Keratinocyte (primary cell): ENCODE measurements at regions not wholly inside any gene's neighbourhood (a gene's known extent, or its start where the extent isn't known, plus 50 kb on each side); places are given as distances from the start of the nearest gene placed in this dataset.

Experiments
- DNase-seq: peaks from one replicate; pipeline ENCODE4 v3.0.0-alpha.2; 2011; ENCODE audit warnings: low read depth, missing footprints, low spot score
- FAIRE-seq: peaks from 2 replicates; lab custom pipeline; 2011; peaks lifted over from hg19 to GRCh38; lab: Jason Lieb, UNC
- H2AFZ ChIP-seq: 2 replicates; pipeline ENCODE4 v1.6.0; 2012; ENCODE audit warnings: low read length, control low read depth, inconsistent platforms; ENCODE audit not compliant: control insufficient read depth
- H3K27ac ChIP-seq: 2 replicates; pipeline ENCODE4 v1.5.1; 2011; ENCODE audit warnings: low read length; ENCODE audit not compliant: control insufficient read depth, insufficient read depth
- H3K27me3 ChIP-seq: 3 replicates; pipeline ENCODE4 v1.6.0; 2011; ENCODE audit warnings: low read length; ENCODE audit not compliant: control insufficient read depth, insufficient read depth; ENCODE audit errors: extremely low read depth
- H3K36me3 ChIP-seq, 2 experiments: 2 replicates in 1 of 2; 3 replicates in 1 of 2; pipeline ENCODE4 v1.5.1; 2011; ENCODE audit warnings: low read length in 2 of 2, mild to moderate bottlenecking in 1 of 2; ENCODE audit not compliant: control insufficient read depth in 2 of 2, insufficient read depth in 2 of 2; ENCODE audit errors: extremely low read depth in 1 of 2
- H3K4me1 ChIP-seq: 3 replicates; pipeline ENCODE4 v1.5.1; 2011; ENCODE audit warnings: low read length; ENCODE audit not compliant: control insufficient read depth, insufficient read depth; ENCODE audit errors: extremely low read depth
- H3K4me2 ChIP-seq: 3 replicates; pipeline ENCODE4 v1.6.0; 2011; ENCODE audit warnings: low read depth, low read length; ENCODE audit not compliant: control insufficient read depth, insufficient read depth; ENCODE audit errors: extremely low read depth
- H3K4me3 ChIP-seq, 3 experiments: fragments of 200-600 bp in 1 of 3; sonication (generic) in 1 of 3; 2 replicates in 2 of 3; 3 replicates in 1 of 3; pipeline ENCODE4 v1.5.1; 2011 to 2016; ENCODE audit warnings: low read length in 3 of 3, mild to moderate bottlenecking in 3 of 3, control low read depth in 2 of 3, inconsistent platforms in 1 of 3, low read depth in 1 of 3, mixed read lengths in 1 of 3, mixed run types in 1 of 3, moderate library complexity in 1 of 3; ENCODE audit not compliant: control insufficient read depth in 2 of 3, insufficient read depth in 2 of 3; ENCODE audit errors: extremely low read depth in 1 of 3
- H3K79me2 ChIP-seq: 2 replicates; pipeline ENCODE4 v1.6.0; 2012; ENCODE audit warnings: low read length; ENCODE audit not compliant: control insufficient read depth, insufficient read depth
- H3K9ac ChIP-seq: 3 replicates; pipeline ENCODE4 v1.6.0; 2011; ENCODE audit warnings: low read length; ENCODE audit not compliant: control insufficient read depth, insufficient read depth; ENCODE audit errors: extremely low read depth
- H3K9me1 ChIP-seq: 3 replicates; pipeline ENCODE4 v1.6.0; 2011; ENCODE audit warnings: low read length; ENCODE audit not compliant: control insufficient read depth, insufficient read depth; ENCODE audit errors: extremely low read depth
- H3K9me3 ChIP-seq: 2 replicates; pipeline ENCODE4 v1.5.1; 2012; ENCODE audit warnings: low read depth, low read length; ENCODE audit not compliant: control insufficient read depth
- H4K20me1 ChIP-seq: 3 replicates; pipeline ENCODE4 v1.6.0; 2011; ENCODE audit warnings: low read length; ENCODE audit not compliant: control insufficient read depth, insufficient read depth; ENCODE audit errors: extremely low read depth
- CTCF ChIP-seq, 3 experiments: IDR thresholded peaks in 1 of 3; conservative IDR thresholded peaks in 1 of 3; optimal IDR thresholded peaks in 1 of 3; 2 replicates in 2 of 3; 3 replicates in 1 of 3; pipeline versions ENCODE3 to v1.5.1; 2011; ENCODE audit warnings: low read length in 3 of 3, mild to moderate bottlenecking in 3 of 3, moderate library complexity in 2 of 3, control low read depth in 1 of 3, inconsistent platforms in 1 of 3; ENCODE audit not compliant: insufficient read depth in 2 of 3; ENCODE audit errors: extremely low read depth in 1 of 3
- EZH2 ChIP-seq: IDR thresholded peaks from one replicate; pipeline ENCODE4 v1.6.1; 2012; ENCODE audit warnings: inconsistent platforms, mild to moderate bottlenecking, low read length, moderate library complexity
- dilution Hi-C: fragments of 300-500 bp; cut with MboI; formaldehyde crosslinking; loops from one replicate; pipeline ENCODE4 v1.7.0; 2020; ENCODE audit warnings: low sequenced_read_pairs; ENCODE audit not compliant: extremely low pct_ligation_motif_present

DNA sequence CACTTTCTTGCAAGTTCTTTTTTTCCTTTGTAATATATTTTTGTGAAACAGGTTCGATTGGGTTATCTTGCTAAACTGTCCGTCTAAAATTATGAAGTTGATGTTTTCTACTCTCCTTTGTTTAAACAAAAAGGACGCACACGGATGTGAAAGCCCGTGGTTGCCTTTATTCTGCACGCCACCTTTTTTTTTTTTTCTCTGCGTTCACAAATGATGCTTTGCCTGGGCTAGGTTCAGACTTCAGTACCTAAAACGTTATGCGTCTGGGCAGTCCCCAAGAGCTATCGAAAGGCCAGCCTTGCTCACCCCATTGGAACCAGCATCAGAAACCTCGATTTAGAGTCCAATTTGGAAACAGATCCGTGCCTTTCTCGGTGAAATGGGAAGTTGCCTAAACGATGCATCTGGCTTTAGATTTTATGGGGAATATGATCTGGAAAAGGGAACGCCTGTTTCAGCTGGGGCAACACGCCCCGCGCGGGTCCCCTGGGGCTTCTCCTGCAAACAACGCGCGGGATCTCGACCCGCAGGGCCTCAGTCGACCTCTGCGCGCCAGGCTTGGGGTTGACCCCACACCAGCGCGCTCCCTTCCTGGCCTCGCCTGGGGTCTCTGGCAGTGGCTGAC lies 113.9 kb downstream of the KCNRG start:
- peaks cover 3% of the 10 kb centered on the region for H3K9me3 ChIP-seq
- H2AFZ ChIP-seq = no peak overlapping the region
- no peaks in the 10 kb centered on the region for H3K79me2 ChIP-seq
- DNase-seq (no peak), FAIRE-seq (no peak)
- dilution Hi-C loops = no loop called here
- no peak overlapping the region for H3K9ac ChIP-seq
- no peak for TF ChIP-seq CTCF (optimal IDR thresholded peaks at IDR 0.05 in 1 of 3, IDR thresholded peaks at IDR 0.05 in 1 of 3, conservative IDR thresholded peaks at IDR 0.05 in 1 of 3; ENCODE audit: extremely low read depth in 1 of 3, insufficient read depth in 2 of 3, low read length in 3 of 3)
- no peak for TF ChIP-seq EZH2
- H3K4me1 ChIP-seq = peaks cover 18% of the 10 kb centered on the region
- peak overlapping the region; percentile 89 for H3K4me2 ChIP-seq
- peaks cover 77% of the 10 kb centered on the region for H3K27me3 ChIP-seq
- H3K36me3 ChIP-seq = no peaks in the 10 kb centered on the region
- H3K9me1 ChIP-seq = no peaks in the 10 kb centered on the region
- H3K27ac ChIP-seq = no peak overlapping the region
- H4K20me1 ChIP-seq = no peaks in the 10 kb centered on the region
- H3K4me3 ChIP-seq = no peak overlapping the region

- Histone ChIP-seq H3K36me3 (no peaks in the 10 kb centered on the region), H3K9me1 (no peaks in the 10 kb centered on the region), H3K79me2 (no peaks in the 10 kb centered on the region), H3K27me3 (peaks cover 77% of the 10 kb centered on the region), H3K9me3 (peaks cover 3% of the 10 kb centered on the region), H3K4me1 (peaks cover 18% of the 10 kb centered on the region), H3K4me3 (peak overlapping the region; percentile 26 to 66 (median 55)), H4K20me1 (no peaks in the 10 kb centered on the region), H2AFZ (no peak overlapping the region), H3K27ac (no peak overlapping the region), H3K9ac (no peak overlapping the region), H3K4me2 (peak overlapping the region; percentile 89)
- dilution Hi-C loops = no loop called here
- FAIRE-seq = no peak
- no peak for DNase-seq
- TF ChIP-seq EZH2 (peak; percentile 60), CTCF (optimal IDR thresholded peaks at IDR 0.05 in 1 of 3, IDR thresholded peaks at IDR 0.05 in 1 of 3, conservative IDR thresholded peaks at IDR 0.05 in 1 of 3; ENCODE audit: extremely low read depth in 1 of 3, insufficient read depth in 2 of 3, low read length in 3 of 3) (no peak)
These were observed 114.5 kb downstream of the KCNRG start for GRCh38 chr13:50129706-50130122.
